Activated naive CD8-positive, alpha-beta T cell treated with anti-CD3 and anti-CD28 coated beads, Interleukin-2, amount 10 ng/mL, durations not matched to agents 7 days and 5 days (primary cell): ENCODE measurements at regions not wholly inside any gene's neighbourhood (a gene's known extent, or its start where the extent isn't known, plus 50 kb on each side); places are given as distances from the start of the nearest gene placed in this dataset.
"Not testable (repeated sequence)": the region's sequence is repeated elsewhere in the genome, so short reads cannot be mapped to it uniquely, and the experiment has no call there.

Experiments
- ATAC-seq: fragments of 150-1000 bp; cut with Tn5 transposase; one replicate; pipeline ENCODE4 v1.10.0; 2021; ENCODE audit warnings: low read depth, moderate library complexity
- POLR2A ChIA-PET: fragments of 350-600 bp; sonication (Branson Sonifier 250); formaldehyde crosslinking; loops from one replicate; lab custom pipeline; 2021; ENCODE audit warnings: antibody characterized with exemption; lab: Charles Lee
- DNase-seq: peaks from one replicate; pipeline ENCODE4 v3.0.0; 2021
- H3K27ac Mint-ChIP-seq: one replicate; pipeline ENCODE4 v1.8.0; 2022; ENCODE audit warnings: mild to moderate bottlenecking, mixed read lengths
- H3K27me3 Mint-ChIP-seq: one replicate; pipeline ENCODE4 v1.8.0; 2022; ENCODE audit warnings: mild to moderate bottlenecking, moderate library complexity, mixed read lengths
- H3K36me3 Mint-ChIP-seq: one replicate; pipeline ENCODE4 v1.8.0; 2021; ENCODE audit warnings: mild to moderate bottlenecking, mixed read lengths
- H3K4me1 Mint-ChIP-seq: one replicate; pipeline ENCODE4 v1.8.0; 2021; ENCODE audit warnings: mixed read lengths
- H3K4me3 Mint-ChIP-seq: one replicate; pipeline ENCODE4 v1.8.0; 2022; ENCODE audit warnings: mild to moderate bottlenecking, moderate library complexity, mixed read lengths
- H3K9me3 Mint-ChIP-seq: one replicate; pipeline ENCODE4 v1.8.0; 2021; ENCODE audit warnings: mixed read lengths

DNA sequence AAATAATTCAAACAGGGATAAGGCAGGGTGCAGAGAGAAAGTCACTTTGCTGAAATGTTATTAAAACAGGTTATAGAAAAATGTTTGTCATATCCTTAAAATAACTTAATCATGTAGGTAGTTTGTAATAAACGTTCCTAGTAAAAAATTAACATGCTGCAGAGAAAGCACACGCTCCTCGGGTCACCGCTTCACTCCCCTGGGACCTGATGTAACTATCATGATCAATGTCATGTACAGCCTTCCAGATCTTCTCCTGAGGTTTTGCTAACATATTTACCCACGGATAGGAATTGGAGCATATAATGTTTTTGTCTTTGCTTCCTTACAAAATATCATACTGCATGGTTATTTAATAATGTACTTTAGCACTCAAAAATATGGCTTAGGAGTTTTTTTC, 285.1 kb upstream of the TMEM132C start:
- Mint-ChIP-seq H3K4me3 (no peak overlapping the region), H3K27ac (no peak overlapping the region), H3K9me3 (peaks cover 6% of the 10 kb centered on the region), H3K27me3 (no peaks in the 10 kb centered on the region), H3K36me3 (no peaks in the 10 kb centered on the region), H3K4me1 (no peaks in the 10 kb centered on the region)
- DNase-seq (no peak), ATAC-seq (no peak)
- POLR2A ChIA-PET = no interaction called here

GRCh38 chr12:127983213-127983791, 283.7 kb upstream of the TMEM132C start:
- ATAC-seq, POLR2A ChIA-PET, H3K9me3 Mint-ChIP-seq, DNase-seq, H3K27me3 Mint-ChIP-seq, H3K4me3 Mint-ChIP-seq, H3K4me1 Mint-ChIP-seq, H3K36me3 Mint-ChIP-seq, H3K27ac Mint-ChIP-seq: not testable (repeated sequence)

DNA sequence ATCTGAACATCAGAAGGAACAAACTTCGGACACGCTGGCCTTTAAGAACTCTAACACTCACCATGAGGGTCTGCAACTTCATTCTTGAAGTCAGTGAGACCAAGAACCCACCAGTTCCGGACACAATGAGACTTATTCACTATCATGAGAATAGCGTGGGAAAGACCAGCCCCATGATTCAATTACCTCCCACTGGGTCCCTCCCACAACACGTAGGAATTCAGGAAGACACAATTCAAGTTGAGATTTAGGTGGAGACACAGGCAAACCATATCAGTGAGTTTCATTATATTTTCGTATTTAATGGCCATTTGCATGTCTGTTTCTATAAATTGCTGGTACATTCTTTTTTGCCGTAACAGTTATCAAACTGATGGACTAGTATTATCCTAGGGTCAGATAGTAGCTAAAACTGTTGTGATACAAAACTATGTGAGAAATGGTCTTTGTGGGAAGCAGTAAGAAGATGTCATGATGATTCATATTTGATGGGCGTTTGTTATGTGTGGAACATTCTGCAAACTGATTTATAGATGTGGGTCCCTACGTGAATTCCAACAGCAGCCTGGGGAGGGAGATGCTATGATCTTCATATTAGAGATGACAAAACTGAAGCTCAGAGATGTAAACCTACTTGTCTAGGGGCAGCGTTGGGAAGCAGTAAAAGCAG, 282.4 kb upstream of the TMEM132C start:
- no peaks in the 10 kb centered on the region for H3K27me3 Mint-ChIP-seq
- H3K36me3 Mint-ChIP-seq = no peaks in the 10 kb centered on the region
- no peak for ATAC-seq
- H3K4me1 Mint-ChIP-seq = no peaks in the 10 kb centered on the region
- no peak overlapping the region for H3K27ac Mint-ChIP-seq
- H3K9me3 Mint-ChIP-seq = peaks cover 3% of the 10 kb centered on the region
- POLR2A ChIA-PET = no interaction called here
- no peak overlapping the region for H3K4me3 Mint-ChIP-seq
- DNase-seq = no peak

DNA sequence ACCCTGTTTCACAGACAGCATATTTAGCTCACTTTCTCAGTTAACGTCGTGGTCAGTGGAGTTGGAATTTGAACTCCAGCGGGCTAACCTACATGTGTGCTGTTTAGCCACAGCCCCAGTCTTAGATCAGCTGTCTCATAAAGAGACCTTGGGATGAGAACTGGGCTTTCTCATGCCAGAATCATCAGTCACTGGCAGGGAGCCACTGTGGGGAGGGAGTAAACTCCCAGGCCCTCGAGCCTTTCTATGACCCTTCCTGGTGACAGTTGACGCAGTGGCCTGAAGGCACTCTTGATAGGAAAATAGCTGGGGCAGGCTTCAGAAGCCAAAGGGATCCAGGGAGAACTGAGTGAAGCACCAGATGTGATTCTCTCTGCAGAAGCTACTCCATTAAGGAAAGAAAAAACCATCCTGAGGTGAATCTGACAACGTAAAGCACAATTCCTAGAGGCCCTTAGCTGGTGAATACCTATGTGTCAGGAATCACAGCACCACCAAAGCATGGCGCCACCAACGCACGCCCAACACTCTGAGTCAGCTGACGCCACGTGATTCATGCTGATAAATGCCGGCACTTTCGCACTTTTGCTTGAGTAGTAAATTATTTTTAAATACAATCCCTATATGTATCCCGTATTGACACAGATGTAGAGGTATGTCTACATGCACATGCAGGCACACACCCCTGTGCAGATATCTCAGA, 279.6 kb upstream of the TMEM132C start:
- H3K36me3 Mint-ChIP-seq = no peaks in the 10 kb centered on the region
- no peak overlapping the region for H3K4me3 Mint-ChIP-seq
- DNase-seq (no peak), ATAC-seq (no peak)
- H3K9me3 Mint-ChIP-seq = peaks cover 7% of the 10 kb centered on the region
- H3K27ac Mint-ChIP-seq = no peak overlapping the region
- H3K27me3 Mint-ChIP-seq = no peaks in the 10 kb centered on the region
- POLR2A ChIA-PET = no interaction called here
- H3K4me1 Mint-ChIP-seq = no peaks in the 10 kb centered on the region

DNA sequence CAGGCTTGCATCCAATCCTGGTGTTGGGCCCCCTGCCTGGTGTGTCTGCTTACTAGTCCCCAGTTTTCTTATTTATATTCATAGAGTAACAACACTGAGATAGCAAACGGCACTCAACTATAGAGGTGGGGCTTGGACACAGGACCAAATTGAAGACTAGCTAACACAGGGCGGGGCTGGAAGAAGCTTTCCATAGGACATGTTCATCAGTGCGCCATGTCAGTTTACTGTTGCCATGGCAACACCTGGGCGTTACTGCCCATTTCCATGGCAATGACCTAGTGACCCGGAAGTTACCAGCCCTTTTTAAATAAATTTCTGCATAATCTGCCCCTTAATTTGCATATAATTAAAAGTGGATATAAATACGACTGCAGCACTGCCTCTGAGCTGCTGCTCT, 275.5 kb upstream of the TMEM132C start:
- Mint-ChIP-seq H3K4me1 (no peaks in the 10 kb centered on the region), H3K36me3 (no peaks in the 10 kb centered on the region), H3K9me3 (peaks cover 9% of the 10 kb centered on the region), H3K4me3 (no peak overlapping the region), H3K27me3 (no peaks in the 10 kb centered on the region), H3K27ac (no peak overlapping the region)
- ATAC-seq (no peak), DNase-seq (no peak)
- POLR2A ChIA-PET = no interaction called here

GRCh38 chr12:127998988-127999387, 268.0 kb upstream of the TMEM132C start:
- Mint-ChIP-seq H3K27me3 (no peaks in the 10 kb centered on the region), H3K9me3 (peaks cover 3% of the 10 kb centered on the region), H3K27ac (no peak overlapping the region), H3K36me3 (no peaks in the 10 kb centered on the region), H3K4me3 (no peak overlapping the region), H3K4me1 (no peaks in the 10 kb centered on the region)
- POLR2A ChIA-PET = no interaction called here
- DNase-seq (no peak), ATAC-seq (no peak)

DNA sequence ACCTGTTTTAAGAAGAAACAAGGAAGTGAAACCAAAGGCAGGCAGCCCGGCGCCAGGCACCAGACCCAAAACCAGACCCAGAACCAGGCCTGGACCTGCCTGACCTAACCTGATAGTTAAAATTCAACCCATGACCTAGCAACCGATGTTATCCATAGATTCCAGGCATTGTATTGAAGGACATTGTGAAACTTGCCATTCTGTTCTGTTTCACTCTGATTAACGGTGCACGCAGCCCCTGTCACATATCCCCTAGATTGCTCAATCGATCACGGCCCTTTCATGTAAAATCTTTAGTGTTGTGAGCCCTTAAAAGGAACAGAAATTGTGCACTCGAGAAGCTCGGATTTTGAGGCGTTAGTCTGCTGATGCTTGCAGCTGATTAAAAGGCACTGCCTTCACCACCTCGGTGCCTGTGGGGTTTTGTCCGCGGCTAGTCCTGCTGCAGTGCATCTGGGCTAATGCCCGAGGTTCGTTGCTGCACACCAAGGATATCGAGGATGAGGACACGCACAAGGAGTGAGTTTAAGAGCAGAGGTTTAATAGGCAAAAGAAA, 262.5 kb upstream of the TMEM132C start:
- DNase-seq = no peak
- H3K9me3 Mint-ChIP-seq = no peaks in the 10 kb centered on the region
- POLR2A ChIA-PET = no interaction called here

GRCh38 chr12:128007250-128007649, 259.7 kb upstream of the TMEM132C start:
- ATAC-seq (no peak), DNase-seq (no peak)
- Mint-ChIP-seq H3K4me3 (no peak overlapping the region), H3K27me3 (no peaks in the 10 kb centered on the region), H3K9me3 (no peaks in the 10 kb centered on the region), H3K4me1 (no peaks in the 10 kb centered on the region), H3K27ac (no peak overlapping the region), H3K36me3 (no peaks in the 10 kb centered on the region)
- POLR2A ChIA-PET = no interaction called here

More for the DNA sequence above, 262.5 kb upstream of the TMEM132C start:
- Mint-ChIP-seq H3K4me3 (no peak overlapping the region), H3K4me1 (no peaks in the 10 kb centered on the region), H3K36me3 (no peaks in the 10 kb centered on the region), H3K27me3 (no peaks in the 10 kb centered on the region), H3K27ac (no peak overlapping the region)
- no peak for ATAC-seq

DNA sequence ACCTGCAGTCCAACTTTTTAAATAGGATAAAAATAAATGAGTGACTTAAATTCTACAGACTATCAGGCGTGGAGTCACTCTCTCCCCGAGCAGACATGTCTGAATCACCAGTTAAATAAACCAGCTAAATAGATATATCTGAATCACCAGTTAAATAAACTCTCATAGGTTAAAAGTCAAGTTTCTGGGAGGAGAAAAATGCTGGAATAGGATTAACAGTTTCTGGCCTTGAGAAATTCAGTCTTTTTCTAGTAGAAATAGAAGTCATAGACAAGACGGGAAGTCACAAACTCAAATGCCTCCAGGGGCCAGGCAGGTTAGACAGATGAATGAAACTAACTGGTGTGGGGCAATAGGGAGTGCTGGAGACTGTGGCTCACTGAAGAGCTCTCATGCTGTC, 258.6 kb upstream of the TMEM132C start:
- Mint-ChIP-seq H3K36me3 (no peaks in the 10 kb centered on the region), H3K9me3 (no peaks in the 10 kb centered on the region), H3K4me1 (no peaks in the 10 kb centered on the region), H3K27ac (no peak overlapping the region), H3K27me3 (no peaks in the 10 kb centered on the region), H3K4me3 (no peak overlapping the region)
- no peak for ATAC-seq
- POLR2A ChIA-PET = no interaction called here
- no peak for DNase-seq

DNA sequence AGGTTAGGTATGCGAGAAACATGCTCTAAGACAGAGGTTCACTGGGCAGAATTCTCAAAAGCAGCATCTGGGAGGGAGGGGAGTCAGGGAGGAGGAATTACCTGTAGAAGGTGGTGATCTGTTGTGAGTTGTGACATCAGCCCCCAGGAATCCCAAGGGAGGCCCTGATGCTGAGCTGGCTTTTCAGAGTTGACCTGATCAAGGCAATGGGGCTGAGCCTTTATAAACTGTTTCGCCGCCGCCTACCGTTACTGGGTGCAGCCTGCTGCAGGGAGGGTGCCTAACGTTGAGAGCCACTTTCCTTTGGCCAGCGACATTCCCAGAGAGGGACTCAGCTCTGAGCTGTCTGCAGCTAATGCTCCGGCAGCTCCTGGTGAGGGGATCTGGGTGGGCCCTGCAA, 257.9 kb upstream of the TMEM132C start:
- DNase-seq = no peak
- Mint-ChIP-seq H3K4me1 (no peaks in the 10 kb centered on the region), H3K27ac (no peak overlapping the region), H3K27me3 (peaks cover 3% of the 10 kb centered on the region), H3K36me3 (no peaks in the 10 kb centered on the region), H3K9me3 (peaks cover 3% of the 10 kb centered on the region), H3K4me3 (no peak overlapping the region)
- POLR2A ChIA-PET = no interaction called here
- no peak for ATAC-seq

DNA sequence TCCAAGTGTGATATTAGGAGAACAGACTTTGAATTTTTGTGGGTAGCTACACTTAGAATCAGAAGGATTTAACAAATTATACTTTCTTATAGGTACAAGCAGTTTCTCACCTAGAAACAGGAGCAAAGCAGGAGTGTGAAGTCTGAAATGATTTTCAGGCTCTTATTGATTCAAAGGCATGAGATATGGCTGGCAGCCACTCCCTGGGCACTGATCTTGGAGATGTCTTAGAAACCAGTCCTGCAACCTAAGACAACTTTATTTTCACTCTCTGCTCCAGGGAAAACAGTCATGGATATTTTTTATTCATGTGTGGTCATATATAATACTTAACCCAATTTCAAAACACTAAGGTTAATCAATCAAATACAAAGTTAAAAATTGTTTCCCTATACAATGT, 254.9 kb upstream of the TMEM132C start:
- ATAC-seq (no peak), DNase-seq (no peak)
- H3K27me3 Mint-ChIP-seq = peaks cover 3% of the 10 kb centered on the region
- H3K9me3 Mint-ChIP-seq = peaks cover 3% of the 10 kb centered on the region
- H3K4me3 Mint-ChIP-seq = no peak overlapping the region
- H3K36me3 Mint-ChIP-seq = no peaks in the 10 kb centered on the region
- POLR2A ChIA-PET = no interaction called here
- H3K27ac Mint-ChIP-seq = no peak overlapping the region
- no peaks in the 10 kb centered on the region for H3K4me1 Mint-ChIP-seq

- H3K36me3 Mint-ChIP-seq = no peaks in the 10 kb centered on the region
- H3K9me3 Mint-ChIP-seq = peaks cover 3% of the 10 kb centered on the region
- no peaks in the 10 kb centered on the region for H3K4me1 Mint-ChIP-seq
- H3K27ac Mint-ChIP-seq = no peak overlapping the region
- no peak for ATAC-seq
- no peak for DNase-seq
- peaks cover 3% of the 10 kb centered on the region for H3K27me3 Mint-ChIP-seq
- H3K4me3 Mint-ChIP-seq = no peak overlapping the region
- POLR2A ChIA-PET = no interaction called here
These were observed 251.7 kb upstream of the TMEM132C start for GRCh38 chr12:128015276-128015675.

- POLR2A ChIA-PET = no interaction called here
- Mint-ChIP-seq H3K9me3 (peaks cover 3% of the 10 kb centered on the region), H3K4me3 (no peak overlapping the region), H3K27me3 (peaks cover 3% of the 10 kb centered on the region), H3K4me1 (no peaks in the 10 kb centered on the region), H3K36me3 (no peaks in the 10 kb centered on the region), H3K27ac (no peak overlapping the region)
- ATAC-seq (no peak), DNase-seq (no peak)
These were observed 248.9 kb upstream of the TMEM132C start for GRCh38 chr12:128018067-128018466.

DNA sequence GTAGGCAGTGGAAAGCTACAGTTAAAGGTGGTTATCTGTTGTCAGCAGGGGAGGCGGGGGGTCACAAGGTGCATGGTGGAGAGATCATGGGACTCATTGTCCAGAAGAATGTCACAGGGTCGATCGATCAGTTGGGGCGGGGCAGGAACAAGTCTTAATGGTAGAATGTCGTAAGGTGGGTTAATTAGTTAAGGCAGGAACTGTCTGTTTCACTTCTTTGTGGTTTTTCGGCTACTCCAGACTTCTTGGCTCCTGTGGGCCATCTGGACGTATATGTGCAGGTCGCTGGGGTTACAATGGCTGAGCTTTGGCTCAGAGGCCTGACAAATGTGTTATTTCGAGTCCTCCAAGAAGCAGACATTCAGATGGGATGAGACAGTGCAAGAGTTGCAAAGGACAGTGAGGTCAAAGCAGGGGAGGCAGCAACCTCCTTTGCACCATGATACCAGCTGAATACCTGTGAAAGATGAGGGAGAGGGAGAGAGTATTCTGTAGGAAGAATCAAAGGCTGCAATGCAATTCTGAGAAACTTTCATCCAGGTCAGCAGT, 246.9 kb upstream of the TMEM132C start:
- no peak for DNase-seq
- Mint-ChIP-seq H3K27ac (no peak overlapping the region), H3K4me1 (no peaks in the 10 kb centered on the region), H3K27me3 (no peaks in the 10 kb centered on the region), H3K9me3 (no peaks in the 10 kb centered on the region), H3K4me3 (no peak overlapping the region), H3K36me3 (no peaks in the 10 kb centered on the region)
- POLR2A ChIA-PET = no interaction called here
- no peak for ATAC-seq
